Parathyroid adenoma (tissue), 2 donors: ENCODE measurements at regions not wholly inside any gene's neighbourhood (a gene's known extent, or its start where the extent isn't known, plus 50 kb on each side); places are given as distances from the start of the nearest gene placed in this dataset.

Experiments
- H2AFZ ChIP-seq: fragments of 300-600 bp; sonication (generic); one replicate; pipeline ENCODE4 v1.7.0; 2017; ENCODE audit warnings: antibody characterized with exemption, mild to moderate bottlenecking
- H3K27ac ChIP-seq: fragments of 300-600 bp; sonication (generic); one replicate; pipeline ENCODE4 v1.7.0; 2017
- H3K27me3 ChIP-seq: fragments of 300-600 bp; sonication (generic); one replicate; pipeline ENCODE4 v1.7.0; 2017; ENCODE audit warnings: low read length; ENCODE audit not compliant: control insufficient read depth, insufficient read depth
- H3K36me3 ChIP-seq: fragments of 300-600 bp; sonication (generic); one replicate; pipeline ENCODE4 v1.7.0; 2017; ENCODE audit warnings: low read length; ENCODE audit not compliant: control insufficient read depth, insufficient read depth
- H3K4me1 ChIP-seq: fragments of 300-600 bp; sonication (generic); one replicate; pipeline ENCODE4 v1.7.0; 2017; ENCODE audit warnings: control low read depth
- H3K4me2 ChIP-seq: fragments of 300-600 bp; sonication (generic); one replicate; pipeline ENCODE4 v1.7.0; 2017; ENCODE audit warnings: low read length
- H3K4me3 ChIP-seq: fragments of 300-600 bp; sonication (generic); one replicate; pipeline ENCODE4 v1.7.0; 2017; ENCODE audit warnings: low read depth, low read length
- H3K79me2 ChIP-seq: fragments of 300-600 bp; sonication (generic); one replicate; pipeline ENCODE4 v1.7.0; 2017; ENCODE audit warnings: control low read depth
- H3K9ac ChIP-seq: fragments of 300-600 bp; sonication (generic); one replicate; pipeline ENCODE4 v1.7.0; 2017; ENCODE audit warnings: mild to moderate bottlenecking
- H3K9me3 ChIP-seq: fragments of 300-600 bp; sonication (generic); one replicate; pipeline ENCODE4 v1.7.0; 2017; ENCODE audit warnings: low read length; ENCODE audit not compliant: control insufficient read depth
- TF ChIP-seq, protein P1 (sequence below): fragments of 300-600 bp; sonication (generic); IDR thresholded peaks from one replicate; pipeline ENCODE4 v1.7.0; 2017; ENCODE audit warnings: antibody characterized with exemption, mild to moderate bottlenecking
- donor health status: primary hyperparathyroidism.

DNA sequence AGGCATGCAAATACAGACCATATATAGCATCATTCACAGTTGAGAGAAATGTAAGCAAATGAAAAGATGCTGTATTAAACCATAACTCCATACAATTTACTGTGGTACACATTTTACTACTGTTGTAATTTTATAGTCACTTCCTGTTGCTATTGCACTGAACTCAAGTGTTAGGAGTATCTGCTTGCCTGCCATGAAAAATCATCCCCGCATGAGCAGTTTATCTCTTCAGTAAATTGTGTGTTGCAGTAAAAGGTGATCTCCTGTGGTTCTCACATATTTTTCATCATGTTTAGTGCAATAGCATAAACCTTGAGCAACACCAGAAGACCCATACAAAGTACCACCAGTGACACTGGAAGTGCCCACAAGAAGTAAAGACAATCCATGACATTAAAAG, 1153.4 kb downstream of the FAT4 start:
- Histone ChIP-seq H2AFZ (no peak overlapping the region), H3K9me3 (no peaks in the 10 kb centered on the region), H3K27me3 (no peaks in the 10 kb centered on the region), H3K27ac (no peak overlapping the region), H3K4me3 (no peak overlapping the region), H3K36me3 (no peaks in the 10 kb centered on the region), H3K79me2 (no peaks in the 10 kb centered on the region), H3K9ac (no peak overlapping the region), H3K4me1 (no peaks in the 10 kb centered on the region), H3K4me2 (no peak overlapping the region)
- TF ChIP-seq, protein P1, sequence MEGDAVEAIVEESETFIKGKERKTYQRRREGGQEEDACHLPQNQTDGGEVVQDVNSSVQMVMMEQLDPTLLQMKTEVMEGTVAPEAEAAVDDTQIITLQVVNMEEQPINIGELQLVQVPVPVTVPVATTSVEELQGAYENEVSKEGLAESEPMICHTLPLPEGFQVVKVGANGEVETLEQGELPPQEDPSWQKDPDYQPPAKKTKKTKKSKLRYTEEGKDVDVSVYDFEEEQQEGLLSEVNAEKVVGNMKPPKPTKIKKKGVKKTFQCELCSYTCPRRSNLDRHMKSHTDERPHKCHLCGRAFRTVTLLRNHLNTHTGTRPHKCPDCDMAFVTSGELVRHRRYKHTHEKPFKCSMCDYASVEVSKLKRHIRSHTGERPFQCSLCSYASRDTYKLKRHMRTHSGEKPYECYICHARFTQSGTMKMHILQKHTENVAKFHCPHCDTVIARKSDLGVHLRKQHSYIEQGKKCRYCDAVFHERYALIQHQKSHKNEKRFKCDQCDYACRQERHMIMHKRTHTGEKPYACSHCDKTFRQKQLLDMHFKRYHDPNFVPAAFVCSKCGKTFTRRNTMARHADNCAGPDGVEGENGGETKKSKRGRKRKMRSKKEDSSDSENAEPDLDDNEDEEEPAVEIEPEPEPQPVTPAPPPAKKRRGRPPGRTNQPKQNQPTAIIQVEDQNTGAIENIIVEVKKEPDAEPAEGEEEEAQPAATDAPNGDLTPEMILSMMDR: no peak

DNA sequence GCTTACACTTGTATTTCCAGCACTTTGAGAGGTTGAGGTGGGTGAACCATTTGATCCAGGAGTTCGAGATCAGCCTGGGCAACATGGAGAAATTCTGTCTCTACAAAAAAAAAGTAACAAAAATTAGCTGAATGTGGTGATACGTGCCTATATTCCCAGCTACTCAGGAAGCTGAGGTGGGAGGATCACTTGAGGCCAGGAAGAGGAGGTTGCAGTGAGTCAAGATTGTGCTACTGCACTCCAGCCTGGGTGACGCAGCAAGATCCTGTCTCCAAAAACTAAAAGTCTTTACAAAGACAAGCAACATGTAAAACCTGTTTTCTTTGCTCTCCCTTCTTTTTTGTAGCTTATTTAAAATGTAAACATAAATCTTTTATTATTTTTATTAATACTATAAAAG, 1156.1 kb downstream of the FAT4 start:
- Histone ChIP-seq H3K79me2 (no peaks in the 10 kb centered on the region), H3K27ac (no peak overlapping the region), H3K4me3 (no peak overlapping the region), H3K36me3 (no peaks in the 10 kb centered on the region), H3K9ac (no peak overlapping the region), H2AFZ (no peak overlapping the region), H3K27me3 (no peaks in the 10 kb centered on the region), H3K4me1 (no peaks in the 10 kb centered on the region), H3K9me3 (no peaks in the 10 kb centered on the region), H3K4me2 (no peak overlapping the region)
- TF ChIP-seq, protein P1: no peak

DNA sequence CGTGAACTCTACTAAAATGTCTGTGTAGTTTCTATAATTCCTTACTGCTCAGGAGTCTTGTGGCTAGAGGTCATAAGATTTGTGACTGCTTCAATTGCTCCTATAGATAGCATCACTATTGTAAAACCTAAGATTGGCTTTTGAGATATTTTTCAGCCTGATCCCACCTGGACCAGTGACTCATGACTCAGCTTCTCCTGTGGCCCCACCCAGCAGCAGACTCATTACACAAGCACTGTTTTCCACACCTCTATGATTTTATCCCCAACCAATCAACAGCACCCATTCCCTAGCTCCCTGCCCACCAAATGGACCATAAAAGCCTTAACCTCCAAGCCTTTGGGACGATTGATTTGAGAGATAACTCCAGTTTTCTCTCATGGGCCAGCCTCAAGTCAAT, 1157.0 kb upstream of the INTU start:
- Histone ChIP-seq H3K9ac (no peak overlapping the region), H3K36me3 (no peaks in the 10 kb centered on the region), H3K27ac (no peak overlapping the region), H3K4me2 (no peak overlapping the region), H3K27me3 (no peaks in the 10 kb centered on the region), H3K9me3 (no peaks in the 10 kb centered on the region), H3K79me2 (no peaks in the 10 kb centered on the region), H3K4me1 (no peaks in the 10 kb centered on the region), H3K4me3 (no peak overlapping the region), H2AFZ (no peak overlapping the region)
- TF ChIP-seq, protein P1: no peak

DNA sequence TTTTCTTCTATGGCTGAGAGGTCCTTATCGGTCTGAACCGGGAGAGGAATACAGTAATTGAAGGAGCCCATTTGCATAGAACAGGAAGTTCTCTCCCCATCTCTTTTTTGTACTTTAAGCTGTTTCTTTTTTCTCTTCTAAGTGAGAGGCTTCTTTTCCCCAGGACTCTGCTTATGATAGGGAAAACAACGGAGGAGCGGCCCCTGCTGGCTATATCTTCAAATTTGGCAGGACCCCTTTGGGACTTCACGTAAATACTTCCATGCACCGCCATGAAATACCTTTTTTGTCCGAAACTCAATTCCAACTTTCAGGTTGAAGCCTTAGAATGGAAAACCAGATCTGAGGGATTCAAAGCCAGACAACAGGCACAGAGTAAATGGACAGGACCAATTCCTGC, 1153.0 kb upstream of the INTU start:
- Histone ChIP-seq H2AFZ (no peak overlapping the region), H3K36me3 (no peaks in the 10 kb centered on the region), H3K4me1 (no peaks in the 10 kb centered on the region), H3K4me3 (no peak overlapping the region), H3K9ac (no peak overlapping the region), H3K27ac (no peak overlapping the region), H3K9me3 (no peaks in the 10 kb centered on the region), H3K27me3 (no peaks in the 10 kb centered on the region), H3K79me2 (no peaks in the 10 kb centered on the region), H3K4me2 (no peak overlapping the region)
- TF ChIP-seq, protein P1: no peak

DNA sequence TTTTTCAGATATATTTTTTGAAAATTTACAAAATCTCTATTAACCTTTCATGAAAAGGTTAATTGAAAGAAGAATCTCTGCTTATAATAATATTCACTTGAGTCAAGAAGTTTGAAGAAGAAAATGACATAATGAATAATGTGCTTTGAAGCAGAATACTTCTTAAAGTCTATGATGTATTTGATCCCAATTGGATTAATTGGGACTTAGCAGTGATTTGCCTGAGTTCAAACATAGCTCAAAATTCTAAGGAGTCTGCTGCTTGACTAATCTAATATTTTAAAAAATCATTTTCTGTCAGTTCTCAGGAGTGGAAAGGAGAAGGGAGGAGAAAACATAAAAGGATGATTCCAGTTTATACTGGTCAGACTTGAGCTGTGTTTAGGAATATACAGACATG, 1150.4 kb upstream of the INTU start:
- H3K9me3 ChIP-seq: no peaks in the 10 kb centered on the region
- no peak overlapping the region for H3K27ac ChIP-seq
- TF ChIP-seq, protein P1: no peak
- H3K36me3 ChIP-seq: no peaks in the 10 kb centered on the region
- no peak overlapping the region for H3K4me2 ChIP-seq
- H3K79me2 ChIP-seq: no peaks in the 10 kb centered on the region
- H3K27me3 ChIP-seq: no peaks in the 10 kb centered on the region
- H3K4me1 ChIP-seq: no peaks in the 10 kb centered on the region
- H3K9ac ChIP-seq: no peak overlapping the region
- H2AFZ ChIP-seq: no peak overlapping the region
- no peak overlapping the region for H3K4me3 ChIP-seq
